K562 (cell line): ENCODE measurements at regions not wholly inside any gene's neighbourhood (a gene's known extent, or its start where the extent isn't known, plus 50 kb on each side); places are given as distances from the start of the nearest gene placed in this dataset.

Experiments
- ATAC-seq: fragments of 200-7000 bp; cut with Tn5 transposase; 3 replicates; pipeline ENCODE4 v1.9.1; 2020; ENCODE audit warnings: moderate library complexity
- BruUV-seq: library from RNA; stranded (reverse); fragments of 400-500 nt; replicated peaks from 2 replicates; lab custom pipeline; 2021; lab: Mats Ljungman, UMichigan
- CTCF ChIA-PET: fragments of 300-600 bp; formaldehyde crosslinking; extraction: SDS; loops from one replicate; lab custom pipeline; 2021; ENCODE audit warnings: low intra/inter-chr PET ratio; lab: Yijun Ruan, JAX
- POLR2A ChIA-PET: fragments of 300-600, 350-650 bp; sonication (Branson Sonifier 250); formaldehyde crosslinking; extraction: SDS; loops from one replicate; lab custom pipeline; 2021; ENCODE audit warnings: antibody characterized with exemption, inconsistent platforms; lab: Yijun Ruan, JAX
- DNase-seq, 4 experiments: peaks; one replicate each; pipeline versions ENCODE4 v3.0.0 to v3.0.0-alpha.2; 2011 to 2018; ENCODE audit warnings: low spot score in 3 of 4, mixed read lengths in 3 of 4; ENCODE audit errors: extremely low read depth in 1 of 4
- FAIRE-seq: peaks from 2 replicates; lab custom pipeline; 2011; peaks lifted over from hg19 to GRCh38; lab: Jason Lieb, UNC
- H2AFZ ChIP-seq: 2 replicates; pipeline ENCODE4 v1.6.0; 2011; ENCODE audit warnings: low read depth, low read length, control low read depth, inconsistent platforms
- H3K27ac ChIP-seq: fragments of 200-600 bp; 3 replicates; pipeline ENCODE4 v1.8.0; 2011; ENCODE audit warnings: low read depth, mild to moderate bottlenecking, control low read depth, inconsistent platforms, low read length, moderate library complexity, mixed read lengths; ENCODE audit errors: extremely low read depth
- H3K27me3 ChIP-seq, 2 experiments: fragments of 300-600 bp in 1 of 2; 2 replicates in 1 of 2; 3 replicates in 1 of 2; pipeline versions ENCODE4 v1.6.0 to v1.8.0; 2011; ENCODE audit warnings: inconsistent platforms in 2 of 2, low read length in 2 of 2, mild to moderate bottlenecking in 1 of 2, mixed read lengths in 1 of 2, moderate library complexity in 1 of 2; ENCODE audit not compliant: control insufficient read depth in 2 of 2, insufficient read depth in 2 of 2
- H3K36me3 ChIP-seq: fragments of 300-600 bp; 3 replicates; pipeline ENCODE4 v1.8.0; 2011; ENCODE audit warnings: mild to moderate bottlenecking, low read length, inconsistent platforms; ENCODE audit not compliant: control insufficient read depth, insufficient read depth
- H3K4me1 ChIP-seq, 2 experiments: fragments of 200-600 bp in 1 of 2; replicated peaks in 1 of 2; 2 replicates in 1 of 2; 3 replicates in 1 of 2; pipeline versions ENCODE4 v1.5.1 to v1.8.0; 2011; ENCODE audit warnings: inconsistent platforms in 2 of 2, low read length in 2 of 2, mild to moderate bottlenecking in 1 of 2, mixed read lengths in 1 of 2, moderate library complexity in 1 of 2; ENCODE audit not compliant: control insufficient read depth in 2 of 2, insufficient read depth in 2 of 2
- H3K4me2 ChIP-seq: 2 replicates; pipeline ENCODE4 v1.6.1; 2011; ENCODE audit warnings: low read length, control low read depth, inconsistent platforms, mixed read lengths; ENCODE audit not compliant: insufficient read depth
- H3K4me3 ChIP-seq: fragments of 200-600 bp; sonication (generic), shearing (Covaris generic); 2 replicates; pipeline ENCODE4 v1.5.1; 2016; ENCODE audit warnings: control low read depth, inconsistent platforms
- H3K79me2 ChIP-seq: fragments of 200-600 bp; 3 replicates; pipeline ENCODE4 v1.8.0; 2011; ENCODE audit warnings: low read length, inconsistent platforms; ENCODE audit not compliant: control insufficient read depth, insufficient read depth
- H3K9ac ChIP-seq, 2 experiments: 2 replicates each; pipeline versions ENCODE4 v1.6.0 to v1.6.1; 2011; ENCODE audit warnings: low read depth in 2 of 2, low read length in 2 of 2, control low read depth in 1 of 2, inconsistent platforms in 1 of 2, mild to moderate bottlenecking in 1 of 2, mixed read lengths in 1 of 2; ENCODE audit not compliant: insufficient read depth in 1 of 2
- H3K9me1 ChIP-seq: one replicate; pipeline ENCODE4 v1.6.0; 2011; ENCODE audit warnings: inconsistent platforms, mild to moderate bottlenecking, low read length, moderate library complexity; ENCODE audit not compliant: control insufficient read depth, insufficient read depth
- H3K9me3 ChIP-seq: replicated peaks from 2 replicates; pipeline ENCODE4 v1.5.1; 2011; ENCODE audit warnings: low read depth, low read length, inconsistent platforms; ENCODE audit not compliant: control insufficient read depth, insufficient read depth
- H4K20me1 ChIP-seq: replicated peaks from 2 replicates; pipeline ENCODE4 v1.6.1; 2011; ENCODE audit warnings: low read length, inconsistent platforms, mixed read lengths; ENCODE audit not compliant: control insufficient read depth, insufficient read depth
- CREM ChIP-seq: IDR thresholded peaks from 2 replicates; pipeline ENCODE4 v1.6.1; 2014; ENCODE audit warnings: antibody characterized with exemption, low read depth
- FOXA3 ChIP-seq, 2 experiments: fragments of 450-650 bp in 1 of 2; sonication (generic) in 1 of 2; formaldehyde crosslinking; IDR thresholded peaks in 1 of 2; conservative IDR thresholded peaks in 1 of 2; 2 replicates each; pipeline versions ENCODE4 v1.4.0 to v1.8.0; 2020 to 2022; ENCODE audit warnings: mild to moderate bottlenecking in 2 of 2, missing genetic modification reagents in 1 of 2
- FOXJ3 ChIP-seq: sonication (generic); formaldehyde crosslinking; IDR thresholded peaks from 2 replicates; pipeline ENCODE4 v1.4.0; 2020; ENCODE audit warnings: mild to moderate bottlenecking, missing genetic modification reagents
- HOXB6 ChIP-seq: fragments of 250-450 bp; sonication (Bioruptor Pico); IDR thresholded peaks from 2 replicates; pipeline ENCODE4 v1.5.1; 2022; ENCODE audit warnings: mild to moderate bottlenecking, borderline replicate concordance
- MTA1 ChIP-seq: fragments of 450-650 bp; IDR thresholded peaks from 2 replicates; pipeline ENCODE4 v1.6.1; 2017; ENCODE audit warnings: borderline replicate concordance
- MTA3 ChIP-seq: fragments of 450-650 bp; formaldehyde crosslinking; IDR thresholded peaks from 2 replicates; pipeline ENCODE4 v1.6.1; 2017; ENCODE audit warnings: mild to moderate bottlenecking, borderline replicate concordance
- NR2C2 ChIP-seq, 2 experiments: fragments of 200-800 bp in 1 of 2; sonication (Bioruptor generic) in 1 of 2; sonication (generic) in 1 of 2; formaldehyde crosslinking in 1 of 2; IDR thresholded peaks; 2 replicates each; pipeline versions ENCODE4 v1.6.1 to v1.8.0; 2016 to 2022; ENCODE audit warnings: mild to moderate bottlenecking in 1 of 2, missing compliant biosample characterization in 1 of 2, missing genetic modification characterization in 1 of 2, missing genetic modification reagents in 1 of 2
- PRPF4 ChIP-seq: fragments of 200-400 bp; formaldehyde crosslinking; IDR thresholded peaks from one replicate; pipeline ENCODE4 v1.6.1; 2017; ENCODE audit warnings: low read length, low read depth, mild to moderate bottlenecking; ENCODE audit not compliant: insufficient read depth, poor library complexity, severe bottlenecking
- SIX5 ChIP-seq, 2 experiments: IDR thresholded peaks; 2 replicates each; pipeline ENCODE4 v1.6.1; 2011; ENCODE audit warnings: low read length in 2 of 2, borderline replicate concordance in 1 of 2, low read depth in 1 of 2, mild to moderate bottlenecking in 1 of 2, moderate library complexity in 1 of 2; ENCODE audit not compliant: insufficient read depth in 1 of 2
- THAP12 ChIP-seq: fragments of 250-450 bp; sonication (Bioruptor Pico); IDR thresholded peaks from 2 replicates; pipeline ENCODE4 v1.9.0; 2021; ENCODE audit warnings: mild to moderate bottlenecking, inconsistent platforms
- ZNF507 ChIP-seq: conservative IDR thresholded peaks from 2 replicates; pipeline ENCODE4 v1.6.1; 2017; ENCODE audit warnings: missing genetic modification characterization, missing compliant biosample characterization
- ZNF584 ChIP-seq: fragments of 200-800 bp; sonication (Bioruptor generic); IDR thresholded peaks from 2 replicates; pipeline ENCODE4 v1.6.1; 2016; ENCODE audit warnings: low read depth, mild to moderate bottlenecking, missing genetic modification characterization, missing compliant biosample characterization
- ZNF586 ChIP-seq: fragments of 450-650 bp; formaldehyde crosslinking; conservative IDR thresholded peaks from 2 replicates; pipeline ENCODE4 v1.4.0; 2020; ENCODE audit warnings: mild to moderate bottlenecking, moderate library complexity
- ZSCAN32 ChIP-seq: fragments of 450-650 bp; formaldehyde crosslinking; IDR thresholded peaks from 2 replicates; pipeline ENCODE4 v1.4.0; 2020; ENCODE audit warnings: mild to moderate bottlenecking, moderate library complexity
- in situ Hi-C: fragments of 300-500 bp; cut with MboI; formaldehyde crosslinking; loops from 4 replicates; pipeline ENCODE4 v1.15.0; 2018; ENCODE audit warnings: inconsistent platforms, mixed read lengths
- intact Hi-C: fragments of 100-400 bp; cut with micrococcal nuclease; formaldehyde crosslinking; loops from 2 replicates; pipeline ENCODE4 v1.14.2; 2022
- TF ChIP-seq, protein P1 (sequence below): fragments of 450-650 bp; IDR thresholded peaks from 2 replicates; pipeline ENCODE4 v1.6.1; 2017; ENCODE audit warnings: mild to moderate bottlenecking, moderate library complexity
- TF ChIP-seq, protein P2 (sequence below): fragments of 250-450 bp; sonication (Bioruptor Pico); IDR thresholded peaks from 2 replicates; pipeline ENCODE4 v1.8.0; 2021; ENCODE audit warnings: mild to moderate bottlenecking, moderate library complexity
- TF ChIP-seq, protein P3 (sequence below): fragments of 250-450 bp; sonication (Bioruptor Pico); IDR thresholded peaks from 2 replicates; pipeline ENCODE4 v1.4.0; 2020; ENCODE audit warnings: mild to moderate bottlenecking

- no peaks in the 10 kb centered on the region for H3K36me3 ChIP-seq
- H3K9me1 ChIP-seq, result no peaks in the 10 kb centered on the region
- H2AFZ ChIP-seq, result no peak overlapping the region
- H3K9me3 ChIP-seq, result no peaks in the 10 kb centered on the region
- BruUV-seq, result no TSS peak
- intact Hi-C loops (no loop called here), in situ Hi-C loops (no loop called here)
- H3K4me1 ChIP-seq, result no peaks in the 10 kb centered on the region
- H3K27me3 ChIP-seq, result no peaks in the 10 kb centered on the region
- H3K4me2 ChIP-seq, result no peak overlapping the region
- no peak overlapping the region for H3K27ac ChIP-seq
- ChIA-PET CTCF (no interaction called here), POLR2A (no interaction called here)
- H3K9ac ChIP-seq, result no peak overlapping the region
- no peak for DNase-seq
- no peaks in the 10 kb centered on the region for H4K20me1 ChIP-seq
- FAIRE-seq, result no peak
- H3K4me3 ChIP-seq, result no peak overlapping the region
- ATAC-seq, result no peak
- H3K79me2 ChIP-seq, result no peaks in the 10 kb centered on the region
- no peak for TF ChIP-seq SIX5 (IDR thresholded peaks at IDR 0.05; ENCODE audit: borderline replicate concordance in 1 of 2, insufficient read depth in 1 of 2, low read depth in 1 of 2, low read length in 2 of 2)
- TF ChIP-seq FOXJ3 (CRISPR knock-in tag), result no peak
- TF ChIP-seq, protein P1, sequence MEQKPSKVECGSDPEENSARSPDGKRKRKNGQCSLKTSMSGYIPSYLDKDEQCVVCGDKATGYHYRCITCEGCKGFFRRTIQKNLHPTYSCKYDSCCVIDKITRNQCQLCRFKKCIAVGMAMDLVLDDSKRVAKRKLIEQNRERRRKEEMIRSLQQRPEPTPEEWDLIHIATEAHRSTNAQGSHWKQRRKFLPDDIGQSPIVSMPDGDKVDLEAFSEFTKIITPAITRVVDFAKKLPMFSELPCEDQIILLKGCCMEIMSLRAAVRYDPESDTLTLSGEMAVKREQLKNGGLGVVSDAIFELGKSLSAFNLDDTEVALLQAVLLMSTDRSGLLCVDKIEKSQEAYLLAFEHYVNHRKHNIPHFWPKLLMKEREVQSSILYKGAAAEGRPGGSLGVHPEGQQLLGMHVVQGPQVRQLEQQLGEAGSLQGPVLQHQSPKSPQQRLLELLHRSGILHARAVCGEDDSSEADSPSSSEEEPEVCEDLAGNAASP, result no peak
- no peak for TF ChIP-seq THAP12 (CRISPR knock-in tag)
- no peak for TF ChIP-seq FOXA3 (CRISPR knock-in tag; conservative IDR thresholded peaks at IDR 0.05 in 1 of 2, IDR thresholded peaks at IDR 0.05 in 1 of 2)
- no peak for TF ChIP-seq ZNF584
- TF ChIP-seq, protein P2, sequence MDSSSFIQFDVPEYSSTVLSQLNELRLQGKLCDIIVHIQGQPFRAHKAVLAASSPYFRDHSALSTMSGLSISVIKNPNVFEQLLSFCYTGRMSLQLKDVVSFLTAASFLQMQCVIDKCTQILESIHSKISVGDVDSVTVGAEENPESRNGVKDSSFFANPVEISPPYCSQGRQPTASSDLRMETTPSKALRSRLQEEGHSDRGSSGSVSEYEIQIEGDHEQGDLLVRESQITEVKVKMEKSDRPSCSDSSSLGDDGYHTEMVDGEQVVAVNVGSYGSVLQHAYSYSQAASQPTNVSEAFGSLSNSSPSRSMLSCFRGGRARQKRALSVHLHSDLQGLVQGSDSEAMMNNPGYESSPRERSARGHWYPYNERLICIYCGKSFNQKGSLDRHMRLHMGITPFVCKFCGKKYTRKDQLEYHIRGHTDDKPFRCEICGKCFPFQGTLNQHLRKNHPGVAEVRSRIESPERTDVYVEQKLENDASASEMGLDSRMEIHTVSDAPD (CRISPR knock-in tag), result no peak
- TF ChIP-seq, protein P3, sequence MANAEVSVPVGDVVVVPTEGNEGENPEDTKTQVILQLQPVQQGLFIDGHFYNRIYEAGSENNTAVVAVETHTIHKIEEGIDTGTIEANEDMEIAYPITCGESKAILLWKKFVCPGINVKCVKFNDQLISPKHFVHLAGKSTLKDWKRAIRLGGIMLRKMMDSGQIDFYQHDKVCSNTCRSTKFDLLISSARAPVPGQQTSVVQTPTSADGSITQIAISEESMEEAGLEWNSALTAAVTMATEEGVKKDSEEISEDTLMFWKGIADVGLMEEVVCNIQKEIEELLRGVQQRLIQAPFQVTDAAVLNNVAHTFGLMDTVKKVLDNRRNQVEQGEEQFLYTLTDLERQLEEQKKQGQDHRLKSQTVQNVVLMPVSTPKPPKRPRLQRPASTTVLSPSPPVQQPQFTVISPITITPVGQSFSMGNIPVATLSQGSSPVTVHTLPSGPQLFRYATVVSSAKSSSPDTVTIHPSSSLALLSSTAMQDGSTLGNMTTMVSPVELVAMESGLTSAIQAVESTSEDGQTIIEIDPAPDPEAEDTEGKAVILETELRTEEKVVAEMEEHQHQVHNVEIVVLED (CRISPR knock-in tag), result no peak
- no peak for TF ChIP-seq ZNF586
- TF ChIP-seq PRPF4, result no peak
- no peak for TF ChIP-seq NR2C2 (CRISPR knock-in tag; IDR thresholded peaks at IDR 0.05)
- no peak for TF ChIP-seq NR2C2 (tag; IDR thresholded peaks at IDR 0.05)
- TF ChIP-seq HOXB6, result no peak
- TF ChIP-seq CREM, result no peak
- no peak for TF ChIP-seq MTA1
- no peak for TF ChIP-seq ZNF507 (tag)
- TF ChIP-seq ZSCAN32, result no peak
- no peak for TF ChIP-seq MTA3
These were observed 411.7 kb downstream of the SOCS6 start for GRCh38 chr18:70700496-70700895.
